ENCODE measurements at regions not wholly inside any gene's neighbourhood (a gene's known extent, or its start where the extent isn't known, plus 50 kb on each side); places are given as distances from the start of the nearest gene placed in this dataset.

GRCh38 chr22:49056301-49056700, 771.4 kb downstream of the BRD1 start:
- no peaks in the 10 kb centered on the region for H4K20me1 ChIP-seq (ENCODE audit: control insufficient read depth, insufficient read depth, low read length, poor library complexity, severe bottlenecking)
- DNase-seq: no peak
- H3K27ac ChIP-seq (ENCODE audit: low read length in 2 of 2): no peak overlapping the region
- no peak overlapping the region for H2AFZ ChIP-seq (ENCODE audit: insufficient read depth, low read depth, low read length, poor library complexity, severe bottlenecking)
- no peak overlapping the region for H3K4me3 ChIP-seq (ENCODE audit: control extremely low read depth in 1 of 5, extremely low read depth in 1 of 5, insufficient read depth in 1 of 5, low read depth in 2 of 5, low read length in 4 of 5)
- POLR2A ChIA-PET: no interaction called here
- intact Hi-C loops (cut with micrococcal nuclease): no loop called here
- H3K4me3 Mint-ChIP-seq: no peak overlapping the region
- peaks cover 0 to 3% (median 0%) of the 10 kb centered on the region in 4 experiments for H3K27me3 ChIP-seq (replicated peaks in 1 of 4; ENCODE audit: control extremely low read depth in 1 of 4, control insufficient read depth in 3 of 4, insufficient read depth in 4 of 4, low read length in 3 of 4)
- no peaks in the 10 kb centered on the region for H3K9me3 Mint-ChIP-seq (ENCODE audit: insufficient read depth)
- H3K4me1 ChIP-seq (ENCODE audit: control insufficient read depth in 2 of 2, insufficient read depth in 2 of 2, low read length in 2 of 2): peaks cover 0 to 5% of the 10 kb centered on the region in 2 donors
- no peak overlapping the region for H3K9ac ChIP-seq (ENCODE audit: low read length)
- H3K9me3 ChIP-seq (ENCODE audit: control extremely low read depth in 1 of 3, control insufficient read depth in 2 of 3, insufficient read depth in 1 of 3, low read length in 2 of 3): peaks cover 0 to 18% (median 0%) of the 10 kb centered on the region in 3 donors
- TF ChIP-seq EZH2 (IDR thresholded peaks at IDR 0.05; ENCODE audit: borderline replicate concordance, insufficient read depth, low read depth, low read length, poor library complexity, severe bottlenecking) (no peak), CTCF (IDR thresholded peaks at IDR 0.05) (no peak)
- H3K36me3 ChIP-seq (replicated peaks in 1 of 2; ENCODE audit: control extremely low read depth in 1 of 2, control insufficient read depth in 1 of 2, extremely low read depth in 1 of 2, insufficient read depth in 2 of 2, low read length in 1 of 2): no peaks in the 10 kb centered on the region
- 91% methylated on average over 4 of the region's 4 CpGs for WGBS (ENCODE audit: insufficient coverage)
- no peak overlapping the region for H3K27ac Mint-ChIP-seq
- no peak overlapping the region for H3K4me2 ChIP-seq (replicated peaks; ENCODE audit: low read depth, low read length, poor library complexity, severe bottlenecking)
- H3K79me2 ChIP-seq (ENCODE audit: control insufficient read depth, insufficient read depth, low read length): no peaks in the 10 kb centered on the region
- no peaks in the 10 kb centered on the region for H3K4me1 Mint-ChIP-seq
- peaks cover under 1% of the 10 kb centered on the region for H3K27me3 Mint-ChIP-seq
- CTCF ChIA-PET: no interaction called here
- ATAC-seq (ENCODE audit: low read depth): no peak

GRCh38 chr22:49055406-49055805, 772.3 kb downstream of the BRD1 start:
- Mint-ChIP-seq H3K27me3 (no peaks in the 10 kb centered on the region), H3K4me3 (no peak overlapping the region), H3K27ac (no peak overlapping the region), H3K9me3 (ENCODE audit: insufficient read depth) (no peaks in the 10 kb centered on the region), H3K4me1 (no peaks in the 10 kb centered on the region)
- H3K9me3 ChIP-seq (ENCODE audit: control extremely low read depth in 1 of 3, control insufficient read depth in 2 of 3, insufficient read depth in 1 of 3, low read length in 2 of 3): peaks cover 0 to 19% (median 0%) of the 10 kb centered on the region in 3 donors
- H3K4me2 ChIP-seq (replicated peaks; ENCODE audit: low read depth, low read length, poor library complexity, severe bottlenecking): no peak overlapping the region
- TF ChIP-seq EZH2 (IDR thresholded peaks at IDR 0.05; ENCODE audit: borderline replicate concordance, insufficient read depth, low read depth, low read length, poor library complexity, severe bottlenecking) (no peak), CTCF (IDR thresholded peaks at IDR 0.05) (no peak)
- H3K27ac ChIP-seq (ENCODE audit: low read length in 2 of 2): no peak overlapping the region
- H3K27me3 ChIP-seq (replicated peaks in 1 of 4; ENCODE audit: control extremely low read depth in 1 of 4, control insufficient read depth in 3 of 4, insufficient read depth in 4 of 4, low read length in 3 of 4): peaks cover 0 to 3% (median 0%) of the 10 kb centered on the region in 4 experiments
- H3K4me3 ChIP-seq (ENCODE audit: control extremely low read depth in 1 of 5, extremely low read depth in 1 of 5, insufficient read depth in 1 of 5, low read depth in 2 of 5, low read length in 4 of 5): no peak overlapping the region
- H3K4me1 ChIP-seq (ENCODE audit: control insufficient read depth in 2 of 2, insufficient read depth in 2 of 2, low read length in 2 of 2): peaks cover 0 to 5% of the 10 kb centered on the region in 2 donors
- no peak for DNase-seq
- H3K36me3 ChIP-seq (replicated peaks in 1 of 2; ENCODE audit: control extremely low read depth in 1 of 2, control insufficient read depth in 1 of 2, extremely low read depth in 1 of 2, insufficient read depth in 2 of 2, low read length in 1 of 2): no peaks in the 10 kb centered on the region
- intact Hi-C loops (cut with micrococcal nuclease): no loop called here
- H3K9ac ChIP-seq (ENCODE audit: low read length): no peak overlapping the region
- H2AFZ ChIP-seq (ENCODE audit: insufficient read depth, low read depth, low read length, poor library complexity, severe bottlenecking): no peak overlapping the region
- no peaks in the 10 kb centered on the region for H3K79me2 ChIP-seq (ENCODE audit: control insufficient read depth, insufficient read depth, low read length)
- POLR2A ChIA-PET: no interaction called here
- CTCF ChIA-PET: no interaction called here
- ATAC-seq (ENCODE audit: low read depth): no peak
- no peaks in the 10 kb centered on the region for H4K20me1 ChIP-seq (ENCODE audit: control insufficient read depth, insufficient read depth, low read length, poor library complexity, severe bottlenecking)
- 70% methylated on average over 6 of the region's 6 CpGs for WGBS (ENCODE audit: insufficient coverage)
